GM18502 (cell line): ENCODE measurements at regions not wholly inside any gene's neighbourhood (a gene's known extent, or its start where the extent isn't known, plus 50 kb on each side); places are given as distances from the start of the nearest gene placed in this dataset.

Source experiments
- ATAC-seq: cut with Tn5 transposase; IDR thresholded peaks from one replicate; pipeline ENCODE4 v1.9.1; 2021; ENCODE audit warnings: mild to moderate bottlenecking; ENCODE audit not compliant: unreplicated experiment, poor library complexity

GRCh38 chr6:42512579-42512978 lies 51.2 kb upstream of the UBR2 start:
- ATAC-seq = no peak

- no peak for ATAC-seq
Observed at GRCh38 chr6:42511803-42512422, 51.9 kb upstream of the UBR2 start.

- ATAC-seq = no peak
Observed at GRCh38 chr6:42510795-42511194, 53.0 kb upstream of the UBR2 start.

GRCh38 chr6:42509765-42510164 lies 54.1 kb upstream of the UBR2 start:
- ATAC-seq = peak; percentile 46

GRCh38 chr6:42509256-42509655 lies 54.6 kb upstream of the UBR2 start:
- ATAC-seq = no peak

- no peak for ATAC-seq
Observed at GRCh38 chr6:42507901-42508300, 55.9 kb upstream of the UBR2 start.

GRCh38 chr6:42507195-42507594 lies 55.5 kb upstream of the TRERF1 start:
- peak; percentile 35 for ATAC-seq

- ATAC-seq = no peak
Observed at GRCh38 chr6:42506070-42506469, 54.3 kb upstream of the TRERF1 start.

GRCh38 chr6:42505385-42505718 lies 53.6 kb upstream of the TRERF1 start:
- peak; percentile 24 for ATAC-seq

GRCh38 chr6:42503894-42504293 lies 52.2 kb upstream of the TRERF1 start:
- ATAC-seq = no peak

GRCh38 chr6:42502990-42503389 lies 51.3 kb upstream of the TRERF1 start:
- ATAC-seq = no peak

- ATAC-seq = no peak
Observed at GRCh38 chr6:42502127-42502526, 50.4 kb upstream of the TRERF1 start.
